PC-9 (cell line): ENCODE measurements at regions not wholly inside any gene's neighbourhood (a gene's known extent, or its start where the extent isn't known, plus 50 kb on each side); places are given as distances from the start of the nearest gene placed in this dataset.

Experiments used
- BruUV-seq: library from RNA; stranded (reverse); fragments of 400-500 nt; replicated peaks from 2 replicates; lab custom pipeline; 2021; lab: Mats Ljungman, UMichigan
- CTCF ChIA-PET: fragments of 300-600 bp; sonication (Branson Sonifier 250); formaldehyde crosslinking; loops from one replicate; lab custom pipeline; 2022; ENCODE audit warnings: antibody characterized with exemption; lab: Charles Lee
- POLR2A ChIA-PET: fragments of 300-600 bp; sonication (Branson Sonifier 250); formaldehyde crosslinking; loops from one replicate; lab custom pipeline; 2022; ENCODE audit warnings: antibody characterized with exemption; ENCODE audit not compliant: unreplicated experiment; lab: Charles Lee
- DNase-seq, 2 experiments: peaks; one replicate each; pipeline versions ENCODE4 v3.0.0 to v3.0.0-alpha.2; 2015 to 2022; ENCODE audit warnings: mixed read lengths in 1 of 2
- H2AFZ ChIP-seq: fragments of 200-600 bp; sonication (generic); 2 replicates; pipeline ENCODE4 v1.8.1; 2017; ENCODE audit warnings: antibody characterized with exemption
- H3F3A ChIP-seq: fragments of 200-600 bp; sonication (generic); 2 replicates; pipeline ENCODE4 v1.8.1; 2017; ENCODE audit warnings: antibody characterized with exemption, mild to moderate bottlenecking, low read depth; ENCODE audit not compliant: insufficient read depth
- H3K27ac ChIP-seq: fragments of 200-600 bp; sonication (generic); 2 replicates; pipeline ENCODE4 v1.6.1; 2016; ENCODE audit warnings: mixed run types
- H3K27me3 ChIP-seq: fragments of 200-600 bp; sonication (generic); 2 replicates; pipeline ENCODE4 v1.6.1; 2016; ENCODE audit warnings: low read depth, mixed run types; ENCODE audit not compliant: insufficient read depth
- H3K36me3 ChIP-seq: fragments of 200-600 bp; sonication (generic); 2 replicates; pipeline ENCODE4 v1.6.1; 2016; ENCODE audit warnings: low read depth, mixed run types
- H3K4me1 ChIP-seq: fragments of 200-600 bp; sonication (generic); replicated peaks from 2 replicates; pipeline ENCODE4 v1.6.1; 2016; ENCODE audit warnings: mixed run types; ENCODE audit not compliant: insufficient read depth
- H3K4me2 ChIP-seq: fragments of 200-600 bp; sonication (generic); 2 replicates; pipeline ENCODE4 v1.6.1; 2017; ENCODE audit warnings: mixed run types
- H3K4me3 ChIP-seq: fragments of 200-600 bp; sonication (generic); 2 replicates; pipeline ENCODE4 v1.6.1; 2016; ENCODE audit warnings: mixed run types
- H3K79me2 ChIP-seq: fragments of 200-600 bp; sonication (generic); 2 replicates; pipeline ENCODE4 v1.6.1; 2017; ENCODE audit warnings: low read depth, mixed run types
- H3K9me2 ChIP-seq: fragments of 200-600 bp; sonication (generic); 2 replicates; pipeline ENCODE4 v1.8.1; 2017; ENCODE audit warnings: mild to moderate bottlenecking; ENCODE audit not compliant: insufficient read depth
- H3K9me3 ChIP-seq: fragments of 200-600 bp; sonication (generic); 2 replicates; pipeline ENCODE4 v1.8.1; 2016; ENCODE audit warnings: low read depth; ENCODE audit not compliant: insufficient read depth
- H4K20me1 ChIP-seq: fragments of 200-600 bp; sonication (generic); 2 replicates; pipeline ENCODE4 v1.8.1; 2017; ENCODE audit not compliant: insufficient read depth
- CTCF ChIP-seq: fragments of 200-600 bp; sonication (generic); conservative IDR thresholded peaks from 2 replicates; pipeline ENCODE4 v1.6.1; 2017; ENCODE audit warnings: mixed run types, antibody characterized with exemption, mild to moderate bottlenecking, moderate library complexity
- EZH2 ChIP-seq: fragments of 200-600 bp; sonication (generic); IDR thresholded peaks from 2 replicates; pipeline ENCODE4 v1.8.0; 2017; ENCODE audit warnings: antibody characterized with exemption, low read depth
- intact Hi-C: fragments of 100-400 bp; cut with micrococcal nuclease; formaldehyde crosslinking; loops from one replicate; pipeline ENCODE4 v1.10.0; 2022; ENCODE audit not compliant: unreplicated experiment

- no peaks in the 10 kb centered on the region for H3K9me2 ChIP-seq
- no peaks in the 10 kb centered on the region for H3K79me2 ChIP-seq
- no peak overlapping the region for H2AFZ ChIP-seq
- intact Hi-C loops = no loop called here
- DNase-seq = no peak
- POLR2A ChIA-PET = no interaction called here
- H3K36me3 ChIP-seq = no peaks in the 10 kb centered on the region
- BruUV-seq = no TSS peak
- no peak overlapping the region for H3K4me2 ChIP-seq
- no peaks in the 10 kb centered on the region for H4K20me1 ChIP-seq
- TF ChIP-seq CTCF (no peak), EZH2 (no peak)
- no peaks in the 10 kb centered on the region for H3F3A ChIP-seq
- H3K27ac ChIP-seq = no peak overlapping the region
- no peaks in the 10 kb centered on the region for H3K9me3 ChIP-seq
- CTCF ChIA-PET = no interaction called here
- no peaks in the 10 kb centered on the region for H3K4me1 ChIP-seq
- peaks cover 21% of the 10 kb centered on the region for H3K27me3 ChIP-seq
- no peak overlapping the region for H3K4me3 ChIP-seq
Observed at GRCh38 chr6:159427335-159427734, 258.1 kb downstream of the FNDC1 start.

- Histone ChIP-seq H2AFZ (no peak overlapping the region), H3K36me3 (no peaks in the 10 kb centered on the region), H3K9me2 (no peaks in the 10 kb centered on the region), H3K4me1 (no peaks in the 10 kb centered on the region), H3K27ac (no peak overlapping the region), H3K79me2 (no peaks in the 10 kb centered on the region), H3F3A (no peaks in the 10 kb centered on the region), H3K9me3 (no peaks in the 10 kb centered on the region), H3K27me3 (peaks cover 31% of the 10 kb centered on the region), H3K4me2 (no peak overlapping the region), H3K4me3 (no peak overlapping the region), H4K20me1 (no peaks in the 10 kb centered on the region)
- TF ChIP-seq CTCF (no peak), EZH2 (no peak)
- POLR2A ChIA-PET = no interaction called here
- BruUV-seq = no TSS peak
- no peak for DNase-seq
- intact Hi-C loops = no loop called here
- CTCF ChIA-PET = no interaction called here
Observed at GRCh38 chr6:159425421-159425820, 256.2 kb downstream of the FNDC1 start.

- H3K4me3 ChIP-seq = no peak overlapping the region
- ChIA-PET CTCF (no interaction called here), POLR2A (interaction anchor here (0.6 kb wide), 1 partner anchor 604 kb away, joined by 3 read pairs; no protein-coding TSS in a partner anchor)
- no peak overlapping the region for H3K27ac ChIP-seq
- H3K4me2 ChIP-seq = no peak overlapping the region
- intact Hi-C loops = no loop called here
- no peaks in the 10 kb centered on the region for H3F3A ChIP-seq
- H2AFZ ChIP-seq = no peak overlapping the region
- no peak for TF ChIP-seq CTCF
- no peak for TF ChIP-seq EZH2
- no peaks in the 10 kb centered on the region for H3K4me1 ChIP-seq
- no peaks in the 10 kb centered on the region for H3K79me2 ChIP-seq
- H4K20me1 ChIP-seq = no peaks in the 10 kb centered on the region
- no peak for DNase-seq
- peaks cover 28% of the 10 kb centered on the region for H3K27me3 ChIP-seq
- H3K9me3 ChIP-seq = no peaks in the 10 kb centered on the region
- no TSS peak for BruUV-seq
- no peaks in the 10 kb centered on the region for H3K36me3 ChIP-seq
- H3K9me2 ChIP-seq = no peaks in the 10 kb centered on the region
Observed at GRCh38 chr6:159422041-159422984, 253.1 kb downstream of the FNDC1 start.
